H9 (cell line): ENCODE measurements at regions not wholly inside any gene's neighbourhood (a gene's known extent, or its start where the extent isn't known, plus 50 kb on each side); places are given as distances from the start of the nearest gene placed in this dataset.

Experiments used
- DNase-seq: peaks from one replicate; pipeline ENCODE4 v3.0.0-alpha.2; 2017
- H2AFZ ChIP-seq: one replicate; pipeline ENCODE4 v1.6.1; 2013; ENCODE audit warnings: mild to moderate bottlenecking, low read length, control low read depth, moderate library complexity
- H2AK5ac ChIP-seq: 2 replicates; pipeline ENCODE4 v1.6.1; 2013; ENCODE audit warnings: low read length, control low read depth, mixed read lengths; ENCODE audit not compliant: insufficient read length
- H2BK120ac ChIP-seq: one replicate; pipeline ENCODE4 v1.6.1; 2013; ENCODE audit warnings: low read depth, mild to moderate bottlenecking, low read length, control low read depth, inconsistent platforms; ENCODE audit not compliant: poor library complexity, severe bottlenecking
- H2BK12ac ChIP-seq: 2 replicates; pipeline ENCODE4 v1.6.1; 2013; ENCODE audit warnings: low read length, control low read depth, mixed read lengths, low read depth; ENCODE audit not compliant: insufficient read length
- H2BK15ac ChIP-seq: 2 replicates; pipeline ENCODE4 v1.6.1; 2013; ENCODE audit warnings: low read depth, low read length, control low read depth
- H2BK20ac ChIP-seq: one replicate; pipeline ENCODE4 v1.6.1; 2013; ENCODE audit warnings: low read depth, mild to moderate bottlenecking, low read length, control low read depth, inconsistent platforms; ENCODE audit not compliant: poor library complexity, severe bottlenecking
- H2BK5ac ChIP-seq: 2 replicates; pipeline ENCODE4 v1.6.1; 2013; ENCODE audit warnings: low read length, control low read depth, mixed read lengths; ENCODE audit not compliant: insufficient read length
- H3K14ac ChIP-seq: 2 replicates; pipeline ENCODE4 v1.6.1; 2013; ENCODE audit warnings: low read length, control low read depth; ENCODE audit not compliant: insufficient read depth
- H3K18ac ChIP-seq: 2 replicates; pipeline ENCODE4 v1.6.1; 2013; ENCODE audit warnings: low read depth, mild to moderate bottlenecking, mixed read lengths, low read length, control low read depth; ENCODE audit not compliant: insufficient read length
- H3K23ac ChIP-seq: 2 replicates; pipeline ENCODE4 v1.6.1; 2013; ENCODE audit warnings: low read length, control low read depth, mixed read lengths, low read depth; ENCODE audit not compliant: insufficient read length
- H3K23me2 ChIP-seq: 2 replicates; pipeline ENCODE4 v1.6.1; 2013; ENCODE audit warnings: low read depth, mild to moderate bottlenecking, mixed read lengths, low read length, control low read depth; ENCODE audit not compliant: insufficient read length, poor library complexity, severe bottlenecking
- H3K27ac ChIP-seq: 2 replicates; pipeline ENCODE4 v1.5.1; 2013; ENCODE audit warnings: low read length, control low read depth, mixed read lengths, low read depth; ENCODE audit not compliant: insufficient read length
- H3K27me3 ChIP-seq: 2 replicates; pipeline ENCODE4 v1.6.1; 2013; ENCODE audit warnings: low read length, control low read depth, inconsistent platforms; ENCODE audit not compliant: insufficient read depth
- H3K4ac ChIP-seq: 2 replicates; pipeline ENCODE4 v1.6.1; 2013; ENCODE audit warnings: low read depth, mild to moderate bottlenecking, control low read depth, inconsistent platforms, low read length, moderate library complexity
- H3K4me1 ChIP-seq: 2 replicates; pipeline ENCODE4 v1.6.1; 2013; ENCODE audit warnings: low read length, control low read depth, inconsistent platforms; ENCODE audit not compliant: insufficient read depth
- H3K4me2 ChIP-seq: 2 replicates; pipeline ENCODE4 v1.6.1; 2013; ENCODE audit warnings: low read length, control low read depth, mixed read lengths; ENCODE audit not compliant: insufficient read length, insufficient read depth
- H3K56ac ChIP-seq: 2 replicates; pipeline ENCODE4 v1.6.1; 2013; ENCODE audit warnings: low read depth, mild to moderate bottlenecking, mixed read lengths, low read length, control low read depth; ENCODE audit not compliant: insufficient read length
- H3K79me1 ChIP-seq: 2 replicates; pipeline ENCODE4 v1.6.1; 2013; ENCODE audit warnings: low read depth, mild to moderate bottlenecking, moderate library complexity, low read length, control low read depth, inconsistent platforms; ENCODE audit not compliant: insufficient read depth, poor library complexity, severe bottlenecking
- H3K79me2 ChIP-seq: 2 replicates; pipeline ENCODE4 v1.6.1; 2013; ENCODE audit warnings: low read length, control low read depth, inconsistent platforms; ENCODE audit not compliant: insufficient read depth
- H3K9ac ChIP-seq: 2 replicates; pipeline ENCODE4 v1.6.1; 2013; ENCODE audit warnings: low read length, control low read depth, mixed read lengths; ENCODE audit not compliant: insufficient read length; ENCODE audit errors: extremely low read depth
- H3K9me3 ChIP-seq: one replicate; pipeline ENCODE4 v1.6.1; 2013; ENCODE audit warnings: low read depth, low read length, inconsistent platforms; ENCODE audit not compliant: control insufficient read depth
- H3T11ph ChIP-seq: one replicate; pipeline ENCODE4 v1.6.1; 2013; ENCODE audit warnings: mild to moderate bottlenecking, low read length, control low read depth, inconsistent platforms
- H4K20me1 ChIP-seq: one replicate; pipeline ENCODE4 v1.6.1; 2013; ENCODE audit not compliant: control insufficient read depth, insufficient read length, insufficient read depth
- H4K5ac ChIP-seq: 2 replicates; pipeline ENCODE4 v1.6.1; 2013; ENCODE audit warnings: low read depth, mild to moderate bottlenecking, mixed read lengths, low read length, control low read depth; ENCODE audit not compliant: insufficient read length
- H4K8ac ChIP-seq: replicated peaks from 2 replicates; pipeline ENCODE4 v1.6.1; 2013; ENCODE audit warnings: low read length, control low read depth, mixed read lengths, low read depth; ENCODE audit not compliant: insufficient read length
- H4K91ac ChIP-seq: 2 replicates; pipeline ENCODE4 v1.6.1; 2013; ENCODE audit warnings: low read depth, mild to moderate bottlenecking, moderate library complexity, mixed read lengths, low read length, control low read depth; ENCODE audit not compliant: insufficient read length
- H3K27ac Mint-ChIP-seq, 3 experiments: 2 replicates in 2 of 3; 3 replicates in 1 of 3; pipeline ENCODE4 v1.8.0; 2020 to 2021; ENCODE audit warnings: mixed read lengths in 3 of 3, mild to moderate bottlenecking in 1 of 3, moderate library complexity in 1 of 3
- H3K27me3 Mint-ChIP-seq: 2 replicates; pipeline ENCODE4 v1.8.0; 2021; ENCODE audit warnings: low read depth, mild to moderate bottlenecking, moderate library complexity, mixed read lengths
- H3K36me3 Mint-ChIP-seq, 3 experiments: 2 replicates in 2 of 3; 3 replicates in 1 of 3; pipeline ENCODE4 v1.8.0; 2020 to 2021; ENCODE audit warnings: low read depth in 3 of 3, mixed read lengths in 3 of 3; ENCODE audit not compliant: insufficient read depth in 1 of 3
- H3K4me1 Mint-ChIP-seq, 2 experiments: 2 replicates each; pipeline ENCODE4 v1.8.0; 2020; ENCODE audit warnings: mixed read lengths in 2 of 2
- H3K4me3 Mint-ChIP-seq, 2 experiments: 2 replicates in 1 of 2; 3 replicates in 1 of 2; pipeline ENCODE4 v1.8.0; 2020 to 2021; ENCODE audit warnings: mild to moderate bottlenecking in 2 of 2, mixed read lengths in 2 of 2, moderate library complexity in 1 of 2
- H3K9me3 Mint-ChIP-seq, 2 experiments: 2 replicates in 1 of 2; 3 replicates in 1 of 2; pipeline ENCODE4 v1.8.0; 2020; ENCODE audit warnings: mild to moderate bottlenecking in 2 of 2, mixed read lengths in 2 of 2, moderate library complexity in 1 of 2
- CTCF ChIP-seq: fragments of 200-600 bp; sonication (generic); conservative IDR thresholded peaks from 3 replicates; pipeline ENCODE4 v1.8.0; 2021; ENCODE audit warnings: antibody characterized with exemption, mild to moderate bottlenecking
- WGBS: extraction: QIAGEN DNeasy Blood & Tissue Kit; methylation state at CpG from one replicate; pipeline ENCODE4 v1.1.7; 2013; ENCODE audit warnings: missing lambda C conversion rate, low lambda C conversion rate, mixed read lengths; ENCODE audit not compliant: insufficient read length; ENCODE audit errors: extremely low coverage; 5-methylcytosine and 5-hydroxymethylcytosine counted together

- Histone ChIP-seq H3K27me3 (no peaks in the 10 kb centered on the region), H2BK5ac (no peak overlapping the region), H3K23me2 (peaks cover 2% of the 10 kb centered on the region), H3K23ac (no peak overlapping the region), H3K4ac (no peak overlapping the region), H3K14ac (no peak overlapping the region; the same call in 1 of the 2 replicates), H3T11ph (no peak overlapping the region), H4K8ac (no peak overlapping the region), H4K91ac (no peak overlapping the region), H3K79me2 (no peaks in the 10 kb centered on the region), H2AFZ (no peak overlapping the region), H2BK20ac (no peak overlapping the region), H3K4me1 (no peaks in the 10 kb centered on the region), H3K18ac (no peak overlapping the region), H3K56ac (no peak overlapping the region), H3K79me1 (no peaks in the 10 kb centered on the region), H2AK5ac (no peak overlapping the region), H3K4me2 (no peak overlapping the region), H2BK120ac (no peak overlapping the region), H3K9me3 (no peaks in the 10 kb centered on the region), H2BK15ac (no peak overlapping the region), H3K27ac (no peak overlapping the region), H3K9ac (no peak overlapping the region), H4K20me1 (no peaks in the 10 kb centered on the region), H2BK12ac (no peak overlapping the region), H4K5ac (no peak overlapping the region)
- TF ChIP-seq CTCF: no peak
- Mint-ChIP-seq H3K4me3 (no peak overlapping the region), H3K27ac (peak overlapping the region in 1 of 3 experiments; percentile 77; a peak in 1 of 7 replicates), H3K4me1 (0 out of 4 replicates have a peak, but pooled peaks cover 0 to 2% of the 10 kb centered on the region in 2 experiments), H3K27me3 (peaks cover 19% of the 10 kb centered on the region), H3K36me3 (no peaks in the 10 kb centered on the region; a peak in 1 of 7 replicates), H3K9me3 (no peaks in the 10 kb centered on the region; a peak in 1 of 5 replicates)
- WGBS: no CpG with 5 or more reads among the region's 5 CpGs
- no peak for DNase-seq
Measured at GRCh38 chr15:31248263-31248662, 78.4 kb upstream of the KLF13 start.
